GM21447 (cell line): ENCODE measurements at regions not wholly inside any gene's neighbourhood (a gene's known extent, or its start where the extent isn't known, plus 50 kb on each side); places are given as distances from the start of the nearest gene placed in this dataset.
"Not testable (repeated sequence)": the region's sequence is repeated elsewhere in the genome, so short reads cannot be mapped to it uniquely, and the experiment has no call there.

Experiments used
- ATAC-seq: cut with Tn5 transposase; IDR thresholded peaks from one replicate; pipeline ENCODE4 v1.9.1; 2021; ENCODE audit not compliant: unreplicated experiment

DNA sequence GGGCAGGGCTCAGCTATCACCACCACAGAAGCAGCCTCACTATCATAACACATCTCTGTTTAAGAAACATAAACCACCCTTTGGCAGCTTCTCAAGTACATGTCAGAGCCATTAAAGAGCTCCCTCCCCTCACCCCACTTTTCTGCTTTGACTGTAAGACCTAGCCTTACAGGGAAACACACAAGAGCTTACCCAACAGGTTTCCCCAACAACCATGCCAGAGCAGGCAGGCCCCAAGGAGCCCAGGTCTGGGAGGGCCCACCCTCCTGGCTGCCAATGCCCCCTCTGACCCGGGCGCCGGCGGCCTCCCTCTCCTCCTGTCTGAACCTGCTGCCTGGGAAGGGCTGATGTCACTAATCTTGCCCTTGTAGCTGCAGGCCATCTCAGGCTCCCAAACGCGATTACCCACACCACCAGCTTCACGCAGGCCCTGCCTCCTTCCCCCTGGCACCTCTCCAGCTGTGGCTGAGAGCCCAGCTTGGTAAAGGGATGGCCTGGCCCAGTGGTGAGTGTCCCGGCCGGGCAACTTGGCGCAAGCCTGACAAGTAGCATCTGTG is 402.0 kb downstream of the MAFB start:
- no peak for ATAC-seq

GRCh38 chr20:40284611-40285010 is 404.4 kb downstream of the MAFB start:
- no peak for ATAC-seq

- no peak for ATAC-seq
Measured at GRCh38 chr20:40283689-40284088, 405.3 kb downstream of the MAFB start.

GRCh38 chr20:40282941-40283340 is 406.1 kb downstream of the MAFB start:
- ATAC-seq: no peak

DNA sequence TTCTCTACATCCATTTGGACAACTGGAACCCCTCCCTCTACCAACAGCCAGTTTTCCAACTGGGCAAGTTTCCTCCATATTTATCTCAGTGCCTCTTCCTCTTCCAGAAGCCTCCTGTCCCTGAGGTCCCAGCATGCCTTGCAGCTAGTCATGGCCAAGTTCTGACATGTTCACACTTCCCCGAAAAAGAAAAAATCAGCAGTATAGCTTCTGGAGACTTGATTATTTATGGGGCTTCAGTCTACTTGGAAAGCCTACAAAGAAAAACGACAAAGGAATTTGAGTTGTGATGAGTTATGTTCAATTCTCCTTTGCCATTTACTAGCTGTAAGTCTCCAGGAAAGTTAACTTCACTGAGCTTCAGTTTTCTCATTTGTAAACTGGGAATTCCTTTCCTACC is 406.5 kb downstream of the MAFB start:
- ATAC-seq: no peak

GRCh38 chr20:40280616-40281015 is 408.4 kb downstream of the MAFB start:
- no peak for ATAC-seq

DNA sequence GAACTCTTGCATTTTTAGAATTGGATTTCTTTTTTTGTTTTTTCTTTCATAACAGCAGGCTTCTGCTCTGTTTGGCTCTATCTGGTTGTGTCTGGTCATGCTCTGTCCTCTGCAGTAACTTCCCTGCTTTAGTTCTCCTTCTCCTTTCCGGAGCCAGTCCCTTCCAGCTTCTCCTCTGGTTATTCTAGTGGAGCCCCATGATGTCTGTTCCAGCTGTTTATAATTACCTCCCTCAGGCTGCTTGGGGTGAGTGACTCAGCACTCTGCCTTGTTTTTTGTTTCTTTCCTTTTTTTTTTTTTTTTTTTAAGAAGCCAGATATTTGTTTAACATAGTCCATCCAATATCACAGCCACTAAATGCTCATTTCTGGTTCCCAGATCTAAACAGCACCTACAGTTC is 409.6 kb downstream of the MAFB start:
- ATAC-seq: no peak

GRCh38 chr20:40278673-40279072 is 410.4 kb downstream of the MAFB start:
- ATAC-seq: no peak

DNA sequence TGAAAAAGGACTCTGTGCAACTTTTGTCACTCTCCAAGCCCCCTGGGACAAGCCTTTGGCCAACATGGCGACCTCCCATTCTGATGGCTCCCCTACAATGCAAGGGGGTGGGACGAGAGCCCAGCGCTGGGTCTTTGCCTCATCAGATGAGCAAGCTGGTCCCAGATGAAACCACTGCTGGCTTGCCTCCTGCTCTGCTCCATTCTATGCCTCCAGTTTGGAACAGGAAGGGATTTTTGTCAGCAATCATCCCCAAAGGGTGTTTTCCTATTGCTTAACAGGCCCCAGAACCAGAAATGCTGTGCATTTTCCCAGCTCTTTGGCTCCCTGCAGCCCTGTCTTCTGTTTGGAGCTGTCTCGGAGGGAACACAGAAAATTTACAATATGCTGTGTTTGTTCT is 412.7 kb downstream of the MAFB start:
- ATAC-seq: no peak

DNA sequence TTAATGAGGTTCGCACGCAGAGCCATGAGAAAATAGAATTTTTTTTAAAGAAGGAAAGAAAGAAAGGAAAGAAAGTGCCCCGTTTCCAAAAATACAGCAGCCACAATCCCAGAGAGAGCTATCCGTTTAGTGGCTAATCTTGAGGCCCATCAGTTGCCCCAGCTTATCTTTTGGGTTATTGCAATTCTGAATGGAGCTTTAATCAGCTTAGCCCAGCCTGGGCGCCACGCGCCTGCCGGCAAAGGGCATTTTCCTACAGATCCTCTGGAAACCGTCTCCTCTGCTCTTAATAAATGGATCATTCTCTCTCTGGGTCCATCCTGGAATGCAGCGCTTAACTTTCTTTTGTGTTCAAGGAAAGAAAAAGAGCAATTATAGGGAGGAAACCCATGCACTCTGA is 413.3 kb downstream of the MAFB start:
- no peak for ATAC-seq

DNA sequence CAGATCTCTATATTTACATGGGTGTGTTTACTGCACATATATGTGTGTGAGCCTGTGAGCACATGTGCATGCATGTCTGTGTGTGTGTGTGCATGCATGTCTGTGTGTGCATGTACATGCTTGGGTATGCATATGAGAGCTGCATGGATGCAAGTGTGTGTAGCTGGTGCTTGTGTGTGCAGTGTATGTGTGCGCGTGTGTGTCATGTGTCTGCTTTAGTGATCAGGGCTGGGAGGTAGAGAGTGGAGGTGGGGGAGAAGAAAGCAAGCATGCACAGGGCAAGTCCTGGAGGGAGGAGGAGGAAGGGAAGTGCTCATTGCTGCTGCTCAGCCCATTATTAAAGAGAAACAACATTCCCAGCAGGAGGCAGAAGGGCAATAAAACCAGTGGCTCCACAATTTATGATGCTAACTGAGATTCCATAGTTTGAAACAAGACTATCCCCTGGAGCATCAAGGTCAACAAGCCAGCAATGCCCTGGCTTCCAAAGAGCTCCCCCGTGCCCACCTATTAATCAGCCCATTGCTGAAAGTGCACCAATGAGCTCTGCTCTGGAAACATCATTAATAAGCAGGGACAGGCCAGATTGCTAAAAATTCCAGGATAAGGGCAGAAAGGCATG is 414.0 kb downstream of the MAFB start:
- no peak for ATAC-seq

DNA sequence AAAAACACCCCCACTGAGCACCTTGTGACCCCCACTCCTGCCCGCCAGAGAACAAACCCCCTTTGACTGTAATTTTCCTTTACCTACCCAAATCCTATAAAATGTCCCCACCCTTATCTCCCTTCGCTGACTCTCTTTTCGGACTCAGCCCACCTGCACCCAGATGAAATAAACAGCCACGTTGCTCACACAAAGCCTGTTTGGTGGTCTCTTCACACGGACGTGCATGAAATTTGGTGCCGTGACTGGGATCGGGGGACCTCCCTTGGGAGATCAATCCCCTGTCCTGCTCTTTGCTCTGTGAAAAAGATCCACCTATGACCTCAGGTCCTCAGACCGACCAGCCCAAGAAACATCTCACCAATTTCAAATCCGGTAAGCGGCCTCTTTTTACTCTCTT is 419.8 kb downstream of the MAFB start:
- not testable (repeated sequence) for ATAC-seq

DNA sequence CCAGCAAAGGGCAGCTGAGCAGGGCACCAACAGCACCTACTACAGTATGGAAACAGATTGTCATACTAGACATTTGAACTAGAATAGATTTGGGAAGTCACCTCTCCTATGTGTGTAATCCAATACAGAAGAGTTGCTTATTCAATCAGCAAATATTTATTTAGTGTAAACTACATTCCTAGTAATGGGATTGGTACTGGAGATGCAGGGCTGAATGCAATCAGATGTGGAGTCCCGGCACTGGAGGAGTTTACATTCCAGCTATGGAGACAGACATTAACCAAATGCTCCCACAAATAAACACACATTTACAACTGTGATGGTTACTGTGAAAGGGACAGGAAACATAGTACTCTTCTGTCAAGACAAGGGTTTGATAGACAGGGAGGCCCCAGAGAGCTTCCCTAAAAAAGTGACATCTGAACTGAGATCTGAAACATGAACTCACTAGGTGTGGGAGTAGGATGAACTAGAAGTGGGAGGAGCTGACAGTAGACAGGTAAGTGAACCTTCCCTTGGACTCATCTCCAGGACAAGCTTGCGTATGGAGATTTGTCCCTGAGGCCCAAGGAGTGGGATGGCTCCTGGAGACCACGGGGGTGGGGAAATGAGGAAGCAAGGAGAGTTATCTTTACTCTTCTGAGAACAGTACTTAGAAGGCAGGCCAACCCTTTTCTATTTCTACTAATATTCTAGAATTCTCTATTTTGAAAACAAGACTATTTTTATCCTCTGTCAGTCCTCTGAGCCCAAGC is 420.5 kb downstream of the MAFB start:
- no peak for ATAC-seq

DNA sequence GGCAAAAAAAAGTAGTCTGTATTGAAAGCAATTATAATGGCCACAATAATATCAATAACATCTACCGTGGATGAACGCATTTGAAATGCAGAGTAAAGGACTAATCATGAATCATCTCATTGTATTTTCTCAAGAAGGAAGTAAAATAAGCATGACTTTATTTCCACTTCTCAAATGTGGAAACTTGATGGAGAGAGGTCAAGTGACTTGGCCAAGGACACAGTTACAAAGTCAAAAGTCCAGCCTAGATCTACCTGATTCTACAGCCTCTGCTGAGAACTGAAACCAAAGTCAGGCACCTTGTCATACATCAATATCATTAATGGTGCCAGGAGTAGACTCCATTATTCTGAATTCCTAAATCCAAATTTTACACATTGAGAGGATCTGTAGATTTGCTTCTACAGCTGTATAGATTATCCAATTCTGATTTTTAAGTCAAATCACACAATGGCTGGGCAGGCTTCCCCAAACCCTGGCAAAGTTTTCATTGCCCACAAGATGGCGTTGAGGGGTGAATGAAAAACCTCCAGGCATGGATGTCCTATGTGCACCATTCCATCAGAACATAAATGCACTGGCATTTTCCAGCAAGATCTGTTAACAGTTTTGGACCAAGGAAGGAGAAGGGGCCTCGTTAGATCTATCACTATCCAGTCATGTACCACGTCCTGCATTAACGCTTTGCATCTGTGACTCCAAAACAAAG is 423.1 kb downstream of the MAFB start:
- ATAC-seq: no peak

GRCh38 chr20:40262219-40262618 is 426.8 kb downstream of the MAFB start:
- no peak for ATAC-seq

- ATAC-seq: no peak
Measured at GRCh38 chr20:40258931-40259330, 430.1 kb downstream of the MAFB start.

- ATAC-seq: no peak
Measured at GRCh38 chr20:40257763-40258162, 431.3 kb downstream of the MAFB start.

- ATAC-seq: no peak
Measured at GRCh38 chr20:40255365-40255764, 433.7 kb downstream of the MAFB start.

DNA sequence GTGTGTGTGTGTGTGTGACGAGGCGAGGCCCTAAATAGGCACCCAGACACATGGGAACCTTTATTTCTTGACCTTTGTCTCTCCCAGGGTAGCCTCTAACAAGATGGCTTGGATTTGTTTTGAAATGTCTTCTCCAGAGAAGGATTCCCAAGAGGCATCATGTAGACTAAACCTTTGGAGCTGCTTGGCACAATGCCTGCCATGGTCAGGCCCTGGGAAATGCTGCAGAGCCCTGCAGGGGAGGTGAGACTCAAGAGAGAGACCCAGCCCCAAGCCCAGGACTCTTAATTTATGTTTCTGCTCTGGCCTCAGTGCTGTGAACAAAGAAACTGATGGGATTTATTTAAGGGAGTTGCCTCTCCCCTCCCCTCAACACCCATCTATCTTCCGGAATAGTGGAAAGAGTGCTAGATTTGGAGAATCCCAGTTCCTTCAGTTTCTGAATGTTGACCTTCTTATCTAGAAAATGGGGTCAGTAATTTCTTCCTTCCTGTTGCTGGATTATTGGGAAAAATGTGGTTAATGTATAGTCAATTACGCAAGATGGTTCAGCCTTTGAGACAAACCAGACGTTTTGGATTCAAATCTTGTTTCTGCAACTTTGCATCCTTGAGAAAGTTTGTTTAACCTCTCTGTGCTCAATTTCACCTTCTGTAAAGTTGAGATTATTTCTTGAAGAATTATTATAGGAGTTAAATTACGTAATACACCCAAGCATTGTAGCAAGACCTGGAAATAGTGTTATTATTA is 434.8 kb downstream of the MAFB start:
- no peak for ATAC-seq

- ATAC-seq: no peak
Measured at GRCh38 chr20:40251284-40251932, 437.6 kb downstream of the MAFB start.

DNA sequence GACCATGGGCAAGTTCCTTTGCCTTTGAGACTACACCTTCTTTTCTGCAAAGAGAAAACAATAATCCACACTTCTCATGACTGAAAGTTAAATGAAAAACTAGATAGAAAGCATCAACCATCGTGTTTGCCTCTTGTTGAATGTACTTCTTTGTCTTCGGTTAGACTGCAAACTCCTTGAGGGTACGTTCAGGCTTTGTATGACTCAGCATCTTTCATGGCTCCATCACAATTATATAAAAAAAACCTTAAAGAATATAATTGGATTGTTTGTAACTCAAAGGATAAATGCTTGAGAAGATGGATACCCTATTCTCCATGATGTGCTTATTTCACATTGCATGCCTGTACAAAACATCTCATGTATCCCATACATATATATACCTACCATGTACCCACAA is 439.2 kb downstream of the MAFB start:
- ATAC-seq: no peak
